ENCODE measurements at regions not wholly inside any gene's neighbourhood (a gene's known extent, or its start where the extent isn't known, plus 50 kb on each side); places are given as distances from the start of the nearest gene placed in this dataset.

DNA sequence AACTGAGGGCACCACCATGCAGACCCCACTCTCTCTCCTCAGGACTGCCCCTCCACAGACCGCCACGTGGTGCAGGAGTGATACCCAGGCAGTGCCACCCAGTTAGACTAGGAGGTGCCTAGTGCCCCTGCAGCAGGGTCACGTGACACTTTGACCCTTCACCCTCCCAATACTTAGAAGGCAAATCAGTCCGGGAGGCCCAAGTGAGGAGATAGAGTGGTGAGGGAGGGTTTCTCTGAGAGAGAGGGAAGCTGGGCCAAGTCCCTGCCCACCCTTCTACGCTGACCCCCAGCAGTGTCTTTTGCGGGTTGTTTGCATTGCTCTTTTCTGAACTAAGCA, 84.6 kb downstream of the BUD13 start:
- no peaks in the 10 kb centered on the region for H3K36me3 ChIP-seq (ENCODE audit: insufficient read depth, low read length)
- H4K20me1 ChIP-seq (ENCODE audit: insufficient read depth): no peaks in the 10 kb centered on the region
- H3K9ac ChIP-seq (ENCODE audit: low read length): no peak overlapping the region
- no peak overlapping the region for H2AFZ ChIP-seq (ENCODE audit: low read depth, low read length)
- H3K9me3 ChIP-seq (ENCODE audit: low read length): no peaks in the 10 kb centered on the region
- H3K27ac ChIP-seq (ENCODE audit: low read length): no peak overlapping the region
- H3K27me3 ChIP-seq (ENCODE audit: insufficient read depth, low read depth, low read length): no peaks in the 10 kb centered on the region
- TF ChIP-seq TAF1 (IDR thresholded peaks at IDR 0.05; ENCODE audit: low read depth) (no peak), EZH2 (IDR thresholded peaks at IDR 0.05; ENCODE audit: borderline replicate concordance, insufficient read depth, low read length, poor library complexity, severe bottlenecking) (no peak), RAD21 (conservative IDR thresholded peaks at IDR 0.05) (no peak), SMC3 (conservative IDR thresholded peaks at IDR 0.05; ENCODE audit: poor library complexity) (no peak)
- TF ChIP-seq, protein P1, sequence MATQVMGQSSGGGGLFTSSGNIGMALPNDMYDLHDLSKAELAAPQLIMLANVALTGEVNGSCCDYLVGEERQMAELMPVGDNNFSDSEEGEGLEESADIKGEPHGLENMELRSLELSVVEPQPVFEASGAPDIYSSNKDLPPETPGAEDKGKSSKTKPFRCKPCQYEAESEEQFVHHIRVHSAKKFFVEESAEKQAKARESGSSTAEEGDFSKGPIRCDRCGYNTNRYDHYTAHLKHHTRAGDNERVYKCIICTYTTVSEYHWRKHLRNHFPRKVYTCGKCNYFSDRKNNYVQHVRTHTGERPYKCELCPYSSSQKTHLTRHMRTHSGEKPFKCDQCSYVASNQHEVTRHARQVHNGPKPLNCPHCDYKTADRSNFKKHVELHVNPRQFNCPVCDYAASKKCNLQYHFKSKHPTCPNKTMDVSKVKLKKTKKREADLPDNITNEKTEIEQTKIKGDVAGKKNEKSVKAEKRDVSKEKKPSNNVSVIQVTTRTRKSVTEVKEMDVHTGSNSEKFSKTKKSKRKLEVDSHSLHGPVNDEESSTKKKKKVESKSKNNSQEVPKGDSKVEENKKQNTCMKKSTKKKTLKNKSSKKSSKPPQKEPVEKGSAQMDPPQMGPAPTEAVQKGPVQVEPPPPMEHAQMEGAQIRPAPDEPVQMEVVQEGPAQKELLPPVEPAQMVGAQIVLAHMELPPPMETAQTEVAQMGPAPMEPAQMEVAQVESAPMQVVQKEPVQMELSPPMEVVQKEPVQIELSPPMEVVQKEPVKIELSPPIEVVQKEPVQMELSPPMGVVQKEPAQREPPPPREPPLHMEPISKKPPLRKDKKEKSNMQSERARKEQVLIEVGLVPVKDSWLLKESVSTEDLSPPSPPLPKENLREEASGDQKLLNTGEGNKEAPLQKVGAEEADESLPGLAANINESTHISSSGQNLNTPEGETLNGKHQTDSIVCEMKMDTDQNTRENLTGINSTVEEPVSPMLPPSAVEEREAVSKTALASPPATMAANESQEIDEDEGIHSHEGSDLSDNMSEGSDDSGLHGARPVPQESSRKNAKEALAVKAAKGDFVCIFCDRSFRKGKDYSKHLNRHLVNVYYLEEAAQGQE (IDR thresholded peaks at IDR 0.05; ENCODE audit: borderline replicate concordance): no peak
- TF ChIP-seq, protein P2, sequence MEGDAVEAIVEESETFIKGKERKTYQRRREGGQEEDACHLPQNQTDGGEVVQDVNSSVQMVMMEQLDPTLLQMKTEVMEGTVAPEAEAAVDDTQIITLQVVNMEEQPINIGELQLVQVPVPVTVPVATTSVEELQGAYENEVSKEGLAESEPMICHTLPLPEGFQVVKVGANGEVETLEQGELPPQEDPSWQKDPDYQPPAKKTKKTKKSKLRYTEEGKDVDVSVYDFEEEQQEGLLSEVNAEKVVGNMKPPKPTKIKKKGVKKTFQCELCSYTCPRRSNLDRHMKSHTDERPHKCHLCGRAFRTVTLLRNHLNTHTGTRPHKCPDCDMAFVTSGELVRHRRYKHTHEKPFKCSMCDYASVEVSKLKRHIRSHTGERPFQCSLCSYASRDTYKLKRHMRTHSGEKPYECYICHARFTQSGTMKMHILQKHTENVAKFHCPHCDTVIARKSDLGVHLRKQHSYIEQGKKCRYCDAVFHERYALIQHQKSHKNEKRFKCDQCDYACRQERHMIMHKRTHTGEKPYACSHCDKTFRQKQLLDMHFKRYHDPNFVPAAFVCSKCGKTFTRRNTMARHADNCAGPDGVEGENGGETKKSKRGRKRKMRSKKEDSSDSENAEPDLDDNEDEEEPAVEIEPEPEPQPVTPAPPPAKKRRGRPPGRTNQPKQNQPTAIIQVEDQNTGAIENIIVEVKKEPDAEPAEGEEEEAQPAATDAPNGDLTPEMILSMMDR (IDR thresholded peaks at IDR 0.05; ENCODE audit: poor library complexity, severe bottlenecking): no peak
- no peaks in the 10 kb centered on the region for H3K79me2 ChIP-seq (replicated peaks; ENCODE audit: insufficient read depth, low read length)
- no peak overlapping the region for H3K4me3 ChIP-seq (ENCODE audit: low read length)
- no peak overlapping the region for H3K4me2 ChIP-seq (ENCODE audit: low read length)
- H3F3A ChIP-seq (ENCODE audit: insufficient read depth, low read length, poor library complexity, severe bottlenecking): no peaks in the 10 kb centered on the region
- H3K9me2 ChIP-seq (ENCODE audit: insufficient read depth, low read length): no peaks in the 10 kb centered on the region

DNA sequence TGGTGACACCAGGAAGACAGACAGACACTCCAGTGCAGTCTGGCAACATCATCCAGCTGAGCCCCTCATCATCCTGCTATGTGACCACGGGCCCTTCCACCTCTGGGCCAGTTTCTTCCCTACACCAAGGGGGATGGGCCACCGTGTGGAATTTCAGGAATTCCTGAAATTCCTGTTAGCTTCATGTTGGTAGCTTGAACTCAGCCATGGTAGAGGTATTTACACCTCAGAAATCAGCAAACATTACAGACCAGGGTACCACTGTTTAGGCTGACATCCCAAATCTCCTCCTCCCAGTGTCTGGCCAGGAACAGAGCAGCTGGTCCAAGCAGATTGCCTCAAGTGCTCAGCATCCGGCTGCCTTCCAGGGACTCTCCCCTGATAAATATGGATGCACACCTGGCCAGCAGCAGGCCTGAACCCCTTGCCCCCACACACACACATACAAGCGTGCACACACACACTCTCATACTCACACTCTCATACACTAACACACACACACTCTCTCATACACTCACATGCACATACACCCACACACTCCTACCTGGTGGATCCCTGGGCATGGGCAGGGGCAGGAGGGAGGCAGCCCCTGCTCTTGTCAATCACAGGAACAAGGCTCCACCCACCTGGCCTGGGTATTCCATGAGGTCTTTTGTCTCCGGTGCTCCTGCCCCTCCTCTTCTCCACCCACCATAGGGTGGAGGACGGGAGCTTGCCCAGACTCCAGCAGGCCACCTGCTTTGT, 85.2 kb downstream of the BUD13 start:
- no peak overlapping the region for H3K9ac ChIP-seq (ENCODE audit: low read length)
- TF ChIP-seq EP300 (conservative IDR thresholded peaks at IDR 0.05; ENCODE audit: poor library complexity, severe bottlenecking): no peak
- no peak for TF ChIP-seq TAF1 (IDR thresholded peaks at IDR 0.05; ENCODE audit: low read depth)
- no peaks in the 10 kb centered on the region for H3F3A ChIP-seq (ENCODE audit: insufficient read depth, low read length, poor library complexity, severe bottlenecking)
- H2AFZ ChIP-seq (ENCODE audit: low read depth, low read length): no peak overlapping the region
- H3K27ac ChIP-seq (ENCODE audit: low read length): no peak overlapping the region
- no peak overlapping the region for H3K4me3 ChIP-seq (ENCODE audit: low read length)
- no peaks in the 10 kb centered on the region for H3K79me2 ChIP-seq (replicated peaks; ENCODE audit: insufficient read depth, low read length)
- H3K4me2 ChIP-seq (ENCODE audit: low read length): no peak overlapping the region
- no peaks in the 10 kb centered on the region for H3K27me3 ChIP-seq (ENCODE audit: insufficient read depth, low read depth, low read length)
- no peaks in the 10 kb centered on the region for H3K9me3 ChIP-seq (ENCODE audit: low read length)
- no peaks in the 10 kb centered on the region for H4K20me1 ChIP-seq (ENCODE audit: insufficient read depth)
- no peaks in the 10 kb centered on the region for H3K36me3 ChIP-seq (ENCODE audit: insufficient read depth, low read length)
- no peaks in the 10 kb centered on the region for H3K9me2 ChIP-seq (ENCODE audit: insufficient read depth, low read length)

DNA sequence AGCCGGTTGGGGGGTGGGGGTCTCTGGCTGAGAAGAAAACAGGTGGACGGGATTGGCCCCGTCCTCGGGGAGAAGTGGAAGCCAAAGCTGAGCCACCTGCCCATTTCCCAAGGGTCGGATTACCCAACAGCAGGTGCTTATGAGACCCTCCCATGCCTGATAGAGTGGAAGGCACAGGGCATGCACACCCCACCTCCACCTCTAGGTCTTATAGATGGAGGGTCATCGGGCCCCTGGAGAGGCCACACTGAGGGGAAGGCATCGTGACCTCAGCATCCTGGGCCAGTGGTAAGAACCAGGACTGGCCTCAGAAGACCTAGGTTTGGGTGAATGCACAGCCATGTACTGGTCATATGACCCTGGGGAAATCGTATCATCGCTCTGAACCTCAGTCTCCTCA, 85.9 kb downstream of the BUD13 start:
- Histone ChIP-seq H3K9ac (ENCODE audit: low read length) (no peak overlapping the region), H3K4me3 (ENCODE audit: low read length) (no peak overlapping the region), H3K9me2 (ENCODE audit: insufficient read depth, low read length) (no peaks in the 10 kb centered on the region), H3K9me3 (ENCODE audit: low read length) (no peaks in the 10 kb centered on the region), H3K79me2 (replicated peaks; ENCODE audit: insufficient read depth, low read length) (no peaks in the 10 kb centered on the region), H4K20me1 (ENCODE audit: insufficient read depth) (no peaks in the 10 kb centered on the region), H3K27ac (ENCODE audit: low read length) (no peak overlapping the region), H3F3A (ENCODE audit: insufficient read depth, low read length, poor library complexity, severe bottlenecking) (no peaks in the 10 kb centered on the region), H2AFZ (ENCODE audit: low read depth, low read length) (no peak overlapping the region), H3K4me2 (ENCODE audit: low read length) (no peak overlapping the region), H3K27me3 (ENCODE audit: insufficient read depth, low read depth, low read length) (no peaks in the 10 kb centered on the region), H3K36me3 (ENCODE audit: insufficient read depth, low read length) (no peaks in the 10 kb centered on the region)
- no peak for TF ChIP-seq EP300 (conservative IDR thresholded peaks at IDR 0.05; ENCODE audit: poor library complexity, severe bottlenecking)
- no peak for TF ChIP-seq MXI1 (conservative IDR thresholded peaks at IDR 0.05; ENCODE audit: poor library complexity, severe bottlenecking)
- TF ChIP-seq, protein P1 (IDR thresholded peaks at IDR 0.05; ENCODE audit: borderline replicate concordance): no peak
- no peak for TF ChIP-seq RAD21 (conservative IDR thresholded peaks at IDR 0.05)
- TF ChIP-seq, protein P2 (IDR thresholded peaks at IDR 0.05; ENCODE audit: poor library complexity, severe bottlenecking): no peak
- no peak for TF ChIP-seq SMC3 (conservative IDR thresholded peaks at IDR 0.05; ENCODE audit: poor library complexity)
- TF ChIP-seq EZH2 (IDR thresholded peaks at IDR 0.05; ENCODE audit: borderline replicate concordance, insufficient read depth, low read length, poor library complexity, severe bottlenecking): no peak
- no peak for TF ChIP-seq POLR2AphosphoS5 (IDR thresholded peaks at IDR 0.05)
- TF ChIP-seq TAF1 (IDR thresholded peaks at IDR 0.05; ENCODE audit: low read depth): no peak

All from neural cell (in vitro differentiated cells).